ENCODE measurements at regions not wholly inside any gene's neighbourhood (a gene's known extent, or its start where the extent isn't known, plus 50 kb on each side); places are given as distances from the start of the nearest gene placed in this dataset.
A peak's percentile ranks its signal among the peaks of the same experiment; 100 is the strongest.

DNA sequence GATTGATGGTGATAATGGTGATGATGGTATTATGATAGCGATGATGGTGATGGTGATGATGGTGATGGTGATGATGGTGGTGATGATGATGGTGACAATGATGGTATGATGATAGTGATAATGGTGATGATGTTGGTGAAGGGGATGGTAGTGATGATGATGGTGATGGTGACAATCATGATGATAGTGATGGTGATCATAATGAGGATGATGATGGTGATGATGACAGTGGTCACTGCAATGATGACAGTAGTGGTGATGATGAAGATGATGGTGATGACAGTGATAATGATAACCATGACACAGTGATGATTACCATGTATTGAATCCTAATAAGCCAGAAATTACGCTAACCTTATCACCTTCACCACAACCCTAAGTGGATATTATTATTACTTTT is 128.2 kb downstream of the SHANK2 start:
- Histone ChIP-seq H4K20me1 (ENCODE audit: low read length) (no peaks in the 10 kb centered on the region), H3K4me2 (ENCODE audit: low read length) (no peak overlapping the region), H3K27ac (ENCODE audit: low read length) (no peak overlapping the region), H3K9ac (ENCODE audit: low read length) (no peak overlapping the region), H3K9me3 (ENCODE audit: low read length) (no peaks in the 10 kb centered on the region), H3K79me2 (ENCODE audit: low read length) (no peaks in the 10 kb centered on the region), H3F3A (ENCODE audit: low read length, unreplicated experiment) (no peaks in the 10 kb centered on the region), H3K9me2 (replicated peaks; ENCODE audit: low read length) (no peaks in the 10 kb centered on the region), H3K4me3 (ENCODE audit: low read length) (no peak overlapping the region), H3K27me3 (ENCODE audit: low read length) (no peaks in the 10 kb centered on the region), H2AFZ (ENCODE audit: low read length) (no peak overlapping the region), H3K4me1 (ENCODE audit: insufficient read depth, low read length) (no peaks in the 10 kb centered on the region), H3K36me3 (ENCODE audit: low read depth, low read length) (no peaks in the 10 kb centered on the region)
- ChIA-PET POLR2A (ENCODE audit: unreplicated experiment) (no interaction called here), CTCF (no interaction called here)
- intact Hi-C loops (cut with micrococcal nuclease), result no loop called here
- ATAC-seq (no peak), DNase-seq (no peak)
- BruUV-seq (replicated peaks), result no TSS peak
- TF ChIP-seq EZH2 (IDR thresholded peaks at IDR 0.05; ENCODE audit: low read length, unreplicated experiment) (no peak), EZH2phosphoT487 (IDR thresholded peaks at IDR 0.05; ENCODE audit: borderline replicate concordance, low read length) (no peak)
- TF ChIP-seq, protein P1, sequence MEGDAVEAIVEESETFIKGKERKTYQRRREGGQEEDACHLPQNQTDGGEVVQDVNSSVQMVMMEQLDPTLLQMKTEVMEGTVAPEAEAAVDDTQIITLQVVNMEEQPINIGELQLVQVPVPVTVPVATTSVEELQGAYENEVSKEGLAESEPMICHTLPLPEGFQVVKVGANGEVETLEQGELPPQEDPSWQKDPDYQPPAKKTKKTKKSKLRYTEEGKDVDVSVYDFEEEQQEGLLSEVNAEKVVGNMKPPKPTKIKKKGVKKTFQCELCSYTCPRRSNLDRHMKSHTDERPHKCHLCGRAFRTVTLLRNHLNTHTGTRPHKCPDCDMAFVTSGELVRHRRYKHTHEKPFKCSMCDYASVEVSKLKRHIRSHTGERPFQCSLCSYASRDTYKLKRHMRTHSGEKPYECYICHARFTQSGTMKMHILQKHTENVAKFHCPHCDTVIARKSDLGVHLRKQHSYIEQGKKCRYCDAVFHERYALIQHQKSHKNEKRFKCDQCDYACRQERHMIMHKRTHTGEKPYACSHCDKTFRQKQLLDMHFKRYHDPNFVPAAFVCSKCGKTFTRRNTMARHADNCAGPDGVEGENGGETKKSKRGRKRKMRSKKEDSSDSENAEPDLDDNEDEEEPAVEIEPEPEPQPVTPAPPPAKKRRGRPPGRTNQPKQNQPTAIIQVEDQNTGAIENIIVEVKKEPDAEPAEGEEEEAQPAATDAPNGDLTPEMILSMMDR (conservative IDR thresholded peaks at IDR 0.05; ENCODE audit: low read depth, low read length), result no peak

GRCh38 chr11:71120471-71120896 is 131.9 kb downstream of the SHANK2 start:
- BruUV-seq (replicated peaks), result no TSS peak
- intact Hi-C loops (cut with micrococcal nuclease), result loop anchor here (1.0 to 2.0 kb wide), 2 partner anchors 131 to 208 kb away; no protein-coding TSS in a partner anchor

More at GRCh38 chr11:71120471-71120896, 131.9 kb downstream of the SHANK2 start:
- Histone ChIP-seq H3K4me1 (ENCODE audit: insufficient read depth, low read length) (0 out of 2 replicates have a peak, but pooled peaks cover 7% of the 10 kb centered on the region), H4K20me1 (ENCODE audit: low read length) (no peaks in the 10 kb centered on the region), H3K9ac (ENCODE audit: low read length) (no peak overlapping the region), H3K9me2 (replicated peaks; ENCODE audit: low read length) (no peaks in the 10 kb centered on the region), H3K4me2 (ENCODE audit: low read length) (no peak overlapping the region), H3K9me3 (ENCODE audit: low read length) (no peaks in the 10 kb centered on the region), H3K27me3 (ENCODE audit: low read length) (no peaks in the 10 kb centered on the region), H3K27ac (ENCODE audit: low read length) (no peak overlapping the region), H3K79me2 (ENCODE audit: low read length) (no peaks in the 10 kb centered on the region), H2AFZ (ENCODE audit: low read length) (no peak overlapping the region), H3K4me3 (ENCODE audit: low read length) (no peak overlapping the region), H3K36me3 (ENCODE audit: low read depth, low read length) (no peaks in the 10 kb centered on the region), H3F3A (ENCODE audit: low read length, unreplicated experiment) (no peaks in the 10 kb centered on the region)
- ChIA-PET POLR2A (ENCODE audit: unreplicated experiment) (no interaction called here), CTCF (interaction anchor here (0.8 to 1.0 kb wide), 4 partner anchors 33 to 252 kb away, joined by 4 to 19 read pairs (median 4); partner anchors contain the start of gene SHANK2)
- DNase-seq (peak; percentile 67), ATAC-seq (peak; percentile 78)
- TF ChIP-seq, protein P1 (conservative IDR thresholded peaks at IDR 0.05; ENCODE audit: low read depth, low read length), result peak; percentile 69
- TF ChIP-seq EZH2phosphoT487 (IDR thresholded peaks at IDR 0.05; ENCODE audit: borderline replicate concordance, low read length), result no peak
